HL-60/S4 treated with retinoic acid at 250 ng/mL for 4 days and 3 days (cell line): ENCODE measurements at regions not wholly inside any gene's neighbourhood (a gene's known extent, or its start where the extent isn't known, plus 50 kb on each side); places are given as distances from the start of the nearest gene placed in this dataset.

Experiments
- in situ Hi-C: fragments of 300-500 bp; cut with MboI; formaldehyde crosslinking; loops from 2 replicates; pipeline ENCODE4 v1.7.0; 2022; ENCODE audit warnings: low sequenced_read_pairs

GRCh38 chr1:219477861-219478260 lies 135.0 kb downstream of the ZC3H11B start:
- in situ Hi-C loops: no loop called here

GRCh38 chr1:219476716-219477115 lies 136.2 kb downstream of the ZC3H11B start:
- in situ Hi-C loops: no loop called here

- in situ Hi-C loops: no loop called here
Measured at GRCh38 chr1:219476116-219476515, 136.8 kb downstream of the ZC3H11B start.

GRCh38 chr1:219472596-219472995 lies 140.3 kb downstream of the ZC3H11B start:
- in situ Hi-C loops: no loop called here

- in situ Hi-C loops: no loop called here
Measured at GRCh38 chr1:219467524-219467923, 145.4 kb downstream of the ZC3H11B start.

GRCh38 chr1:219466766-219467165 lies 146.1 kb downstream of the ZC3H11B start:
- in situ Hi-C loops: no loop called here

- in situ Hi-C loops: no loop called here
Measured at GRCh38 chr1:219465212-219466093, 147.5 kb downstream of the ZC3H11B start.

- in situ Hi-C loops: no loop called here
Measured at GRCh38 chr1:219463636-219464035, 149.3 kb downstream of the ZC3H11B start.

- in situ Hi-C loops: no loop called here
Measured at GRCh38 chr1:219461981-219462400, 150.9 kb downstream of the ZC3H11B start.

GRCh38 chr1:219460896-219461815 lies 151.7 kb downstream of the ZC3H11B start:
- in situ Hi-C loops: no loop called here

GRCh38 chr1:219460081-219460895 lies 152.6 kb downstream of the ZC3H11B start:
- in situ Hi-C loops: no loop called here

GRCh38 chr1:219459351-219460080 lies 153.4 kb downstream of the ZC3H11B start:
- in situ Hi-C loops: no loop called here

GRCh38 chr1:219446288-219446687 lies 166.6 kb downstream of the ZC3H11B start:
- in situ Hi-C loops: no loop called here

GRCh38 chr1:219445864-219446263 lies 167.0 kb downstream of the ZC3H11B start:
- in situ Hi-C loops: no loop called here

GRCh38 chr1:219444474-219444873 lies 168.4 kb downstream of the ZC3H11B start:
- in situ Hi-C loops: no loop called here

- in situ Hi-C loops: no loop called here
Measured at GRCh38 chr1:219443763-219444162, 169.1 kb downstream of the ZC3H11B start.

GRCh38 chr1:219442611-219443061 lies 170.3 kb downstream of the ZC3H11B start:
- in situ Hi-C loops: no loop called here

GRCh38 chr1:219441884-219442283 lies 171.0 kb downstream of the ZC3H11B start:
- in situ Hi-C loops: no loop called here

- in situ Hi-C loops: no loop called here
Measured at GRCh38 chr1:219439376-219439775, 173.5 kb downstream of the ZC3H11B start.

GRCh38 chr1:219438386-219438785 lies 174.5 kb downstream of the ZC3H11B start:
- in situ Hi-C loops: no loop called here
